Pancreas (tissue), 10 donors: ENCODE measurements at regions not wholly inside any gene's neighbourhood (a gene's known extent, or its start where the extent isn't known, plus 50 kb on each side); places are given as distances from the start of the nearest gene placed in this dataset.

ENCODE experiments used
- ATAC-seq, 4 donors: fragments of 200-7000 bp; cut with Tn5 transposase; one replicate each; pipeline versions ENCODE4 v1.8.0 to v1.9.1; 2020; ENCODE audit warnings: mild to moderate bottlenecking in 4 of 4, moderate library complexity in 4 of 4
- DNase-seq, 6 donors: peaks; one replicate each; pipeline ENCODE4 v3.0.0-alpha.2; 2020
- FAIRE-seq: peaks from 2 replicates; lab custom pipeline; 2012; peaks lifted over from hg19 to GRCh38; lab: Jason Lieb, UNC
- H3K27ac ChIP-seq, 4 donors: fragments of 200-600 bp; sonication (generic); 1 replicate in 3 of 4; 2 replicates in 1 of 4; pipeline versions ENCODE4 v1.5.0 to v1.8.0; 2020
- H3K27me3 ChIP-seq, 4 donors: fragments of 200-600 bp; one replicate each; pipeline ENCODE4 v1.8.0; 2021
- H3K36me3 ChIP-seq, 3 donors: fragments of 200-600 bp; sonication (generic) in 1 of 3; one replicate each; pipeline versions ENCODE4 v1.5.0 to v1.8.0; 2020 to 2021
- H3K4me1 ChIP-seq, 3 donors: fragments of 200-600 bp; one replicate each; pipeline ENCODE4 v1.8.0; 2021
- H3K4me3 ChIP-seq, 4 donors: fragments of 200-600 bp; sonication (generic) in 2 of 4; one replicate each; pipeline versions ENCODE4 v1.5.0 to v1.8.0; 2020 to 2021
- H3K9me3 ChIP-seq, 4 donors: fragments of 200-600 bp; one replicate each; pipeline ENCODE4 v1.8.0; 2021
- CTCF ChIP-seq, 4 donors: fragments of 200-600 bp; sonication (generic) in 3 of 4; IDR thresholded peaks; one replicate each; pipeline versions ENCODE4 v1.5.0 to v1.8.0; 2021; ENCODE audit warnings: antibody characterized with exemption in 4 of 4
- WGBS, 2 donors: extraction: QIAGEN DNeasy Blood & Tissue Kit; methylation state at CpG; one replicate each; pipeline ENCODE4 v1.1.7; 2013; 5-methylcytosine and 5-hydroxymethylcytosine counted together
- intact Hi-C, 3 donors: fragments of 100-400 bp; cut with DNase I; formaldehyde crosslinking; loops; one replicate each; pipeline versions ENCODE4 v1.11.1 to v1.14.2; 2022
- donor health status: healthy with polysubstance abuse.
- donor health status: DM: no; HTN: no; CAD: no; lungs with moderate emphysema.
- donor health status: DM: no; HTN: no; CAD: no.
- donor health status: control.
- donor health status: control.
- donor health status: Bipolar disorder and iron deficiency.
- donor health status: DM: yes; HTN: yes; CAD: no.
- donor health status: DM: no; HTN: no; CAD: no.
- donor health status: DM: no; HTN: no; CAD: no.
- donor health status: DM: yes; HTN: yes; CAD: no.

GRCh38 chr1:177891809-177892208 lies 78.0 kb downstream of the SEC16B start:
- no peaks in the 10 kb centered on the region for H3K36me3 ChIP-seq
- H3K9me3 ChIP-seq = no peaks in the 10 kb centered on the region
- ATAC-seq (no peak), DNase-seq (no peak), FAIRE-seq (no peak)
- intact Hi-C loops = no loop called here
- WGBS, 2 donors = 95 to 97% methylated on average over 1 of the region's 1 CpG
- H3K27ac ChIP-seq = no peak overlapping the region
- TF ChIP-seq CTCF (IDR thresholded peaks at IDR 0.05) = no peak
- no peak overlapping the region for H3K4me3 ChIP-seq
- no peaks in the 10 kb centered on the region for H3K27me3 ChIP-seq
- no peaks in the 10 kb centered on the region for H3K4me1 ChIP-seq

GRCh38 chr1:177890479-177890878 lies 79.4 kb downstream of the SEC16B start:
- no peak for FAIRE-seq
- 42 to 53% methylated on average over 1 of the region's 1 CpG for WGBS, 2 donors
- no peak overlapping the region for H3K4me3 ChIP-seq
- DNase-seq = no peak
- H3K4me1 ChIP-seq = no peaks in the 10 kb centered on the region
- no peaks in the 10 kb centered on the region for H3K9me3 ChIP-seq
- no peaks in the 10 kb centered on the region for H3K27me3 ChIP-seq
- ATAC-seq = peak in 2 of 4 donors; percentile 62 to 86
- TF ChIP-seq CTCF (IDR thresholded peaks at IDR 0.05) = no peak
- no peak overlapping the region for H3K27ac ChIP-seq
- intact Hi-C loops = no loop called here
- H3K36me3 ChIP-seq = no peaks in the 10 kb centered on the region

- intact Hi-C loops = no loop called here
- ATAC-seq (no peak), FAIRE-seq (no peak)
Observed at GRCh38 chr1:177884479-177885021, 85.3 kb downstream of the SEC16B start.

GRCh38 chr1:177883581-177883980 lies 86.3 kb downstream of the SEC16B start:
- Histone ChIP-seq H3K9me3 (no peaks in the 10 kb centered on the region), H3K27ac (no peak overlapping the region), H3K27me3 (no peaks in the 10 kb centered on the region), H3K36me3 (no peaks in the 10 kb centered on the region), H3K4me3 (no peak overlapping the region), H3K4me1 (no peaks in the 10 kb centered on the region)
- intact Hi-C loops = no loop called here
- 92 to 93% methylated on average over 3 of the region's 3 CpGs for WGBS, 2 donors
- FAIRE-seq (no peak), ATAC-seq (no peak), DNase-seq (no peak)
- no peak for TF ChIP-seq CTCF (IDR thresholded peaks at IDR 0.05)

More at GRCh38 chr1:177884479-177885021, 85.3 kb downstream of the SEC16B start:
- H3K27me3 ChIP-seq = no peaks in the 10 kb centered on the region
- no peak overlapping the region for H3K4me3 ChIP-seq
- no peak overlapping the region for H3K27ac ChIP-seq
- no peak for DNase-seq
- H3K9me3 ChIP-seq = no peaks in the 10 kb centered on the region
- H3K36me3 ChIP-seq = no peaks in the 10 kb centered on the region
- no peaks in the 10 kb centered on the region for H3K4me1 ChIP-seq
- TF ChIP-seq CTCF (IDR thresholded peaks at IDR 0.05) = no peak

- Histone ChIP-seq H3K27me3 (no peaks in the 10 kb centered on the region), H3K36me3 (no peaks in the 10 kb centered on the region), H3K4me3 (no peak overlapping the region), H3K4me1 (no peaks in the 10 kb centered on the region), H3K9me3 (no peaks in the 10 kb centered on the region), H3K27ac (no peak overlapping the region)
- intact Hi-C loops = no loop called here
- DNase-seq (no peak), ATAC-seq (no peak), FAIRE-seq (no peak)
- no peak for TF ChIP-seq CTCF (IDR thresholded peaks at IDR 0.05)
- 80 to 85% methylated on average over 7 of the region's 7 CpGs for WGBS, 2 donors
Observed at GRCh38 chr1:177880339-177880891, 89.4 kb downstream of the SEC16B start.
